Keratinocyte (primary cell): ENCODE measurements at regions not wholly inside any gene's neighbourhood (a gene's known extent, or its start where the extent isn't known, plus 50 kb on each side); places are given as distances from the start of the nearest gene placed in this dataset.

Source experiments
- DNase-seq: peaks from one replicate; pipeline ENCODE4 v3.0.0-alpha.2; 2011; ENCODE audit warnings: low read depth, missing footprints, low spot score
- FAIRE-seq: peaks from 2 replicates; lab custom pipeline; 2011; peaks lifted over from hg19 to GRCh38; lab: Jason Lieb, UNC
- H2AFZ ChIP-seq: 2 replicates; pipeline ENCODE4 v1.6.0; 2012; ENCODE audit warnings: low read length, control low read depth, inconsistent platforms; ENCODE audit not compliant: control insufficient read depth
- H3K27ac ChIP-seq: 2 replicates; pipeline ENCODE4 v1.5.1; 2011; ENCODE audit warnings: low read length; ENCODE audit not compliant: control insufficient read depth, insufficient read depth
- H3K27me3 ChIP-seq: 3 replicates; pipeline ENCODE4 v1.6.0; 2011; ENCODE audit warnings: low read length; ENCODE audit not compliant: control insufficient read depth, insufficient read depth; ENCODE audit errors: extremely low read depth
- H3K36me3 ChIP-seq, 2 experiments: 2 replicates in 1 of 2; 3 replicates in 1 of 2; pipeline ENCODE4 v1.5.1; 2011; ENCODE audit warnings: low read length in 2 of 2, mild to moderate bottlenecking in 1 of 2; ENCODE audit not compliant: control insufficient read depth in 2 of 2, insufficient read depth in 2 of 2; ENCODE audit errors: extremely low read depth in 1 of 2
- H3K4me1 ChIP-seq: 3 replicates; pipeline ENCODE4 v1.5.1; 2011; ENCODE audit warnings: low read length; ENCODE audit not compliant: control insufficient read depth, insufficient read depth; ENCODE audit errors: extremely low read depth
- H3K4me2 ChIP-seq: 3 replicates; pipeline ENCODE4 v1.6.0; 2011; ENCODE audit warnings: low read depth, low read length; ENCODE audit not compliant: control insufficient read depth, insufficient read depth; ENCODE audit errors: extremely low read depth
- H3K4me3 ChIP-seq, 3 experiments: fragments of 200-600 bp in 1 of 3; sonication (generic) in 1 of 3; 2 replicates in 2 of 3; 3 replicates in 1 of 3; pipeline ENCODE4 v1.5.1; 2011 to 2016; ENCODE audit warnings: low read length in 3 of 3, mild to moderate bottlenecking in 3 of 3, control low read depth in 2 of 3, inconsistent platforms in 1 of 3, low read depth in 1 of 3, mixed read lengths in 1 of 3, mixed run types in 1 of 3, moderate library complexity in 1 of 3; ENCODE audit not compliant: control insufficient read depth in 2 of 3, insufficient read depth in 2 of 3; ENCODE audit errors: extremely low read depth in 1 of 3
- H3K79me2 ChIP-seq: 2 replicates; pipeline ENCODE4 v1.6.0; 2012; ENCODE audit warnings: low read length; ENCODE audit not compliant: control insufficient read depth, insufficient read depth
- H3K9ac ChIP-seq: 3 replicates; pipeline ENCODE4 v1.6.0; 2011; ENCODE audit warnings: low read length; ENCODE audit not compliant: control insufficient read depth, insufficient read depth; ENCODE audit errors: extremely low read depth
- H3K9me1 ChIP-seq: 3 replicates; pipeline ENCODE4 v1.6.0; 2011; ENCODE audit warnings: low read length; ENCODE audit not compliant: control insufficient read depth, insufficient read depth; ENCODE audit errors: extremely low read depth
- H3K9me3 ChIP-seq: 2 replicates; pipeline ENCODE4 v1.5.1; 2012; ENCODE audit warnings: low read depth, low read length; ENCODE audit not compliant: control insufficient read depth
- H4K20me1 ChIP-seq: 3 replicates; pipeline ENCODE4 v1.6.0; 2011; ENCODE audit warnings: low read length; ENCODE audit not compliant: control insufficient read depth, insufficient read depth; ENCODE audit errors: extremely low read depth
- CTCF ChIP-seq, 3 experiments: IDR thresholded peaks in 1 of 3; conservative IDR thresholded peaks in 1 of 3; optimal IDR thresholded peaks in 1 of 3; 2 replicates in 2 of 3; 3 replicates in 1 of 3; pipeline versions ENCODE3 to v1.5.1; 2011; ENCODE audit warnings: low read length in 3 of 3, mild to moderate bottlenecking in 3 of 3, moderate library complexity in 2 of 3, control low read depth in 1 of 3, inconsistent platforms in 1 of 3; ENCODE audit not compliant: insufficient read depth in 2 of 3; ENCODE audit errors: extremely low read depth in 1 of 3
- EZH2 ChIP-seq: IDR thresholded peaks from one replicate; pipeline ENCODE4 v1.6.1; 2012; ENCODE audit warnings: inconsistent platforms, mild to moderate bottlenecking, low read length, moderate library complexity
- dilution Hi-C: fragments of 300-500 bp; cut with MboI; formaldehyde crosslinking; loops from one replicate; pipeline ENCODE4 v1.7.0; 2020; ENCODE audit warnings: low sequenced_read_pairs; ENCODE audit not compliant: extremely low pct_ligation_motif_present

GRCh38 chr2:195009202-195009601 lies 647.8 kb upstream of the SLC39A10 start:
- dilution Hi-C loops: no loop called here
- Histone ChIP-seq H3K36me3 (no peaks in the 10 kb centered on the region), H2AFZ (no peak overlapping the region), H3K4me2 (no peak overlapping the region), H3K9me3 (no peaks in the 10 kb centered on the region), H3K4me3 (no peak overlapping the region), H3K9ac (no peak overlapping the region), H3K9me1 (no peaks in the 10 kb centered on the region), H3K79me2 (no peaks in the 10 kb centered on the region), H3K4me1 (no peaks in the 10 kb centered on the region), H4K20me1 (no peaks in the 10 kb centered on the region), H3K27me3 (no peaks in the 10 kb centered on the region), H3K27ac (no peak overlapping the region)
- FAIRE-seq: no peak
- no peak for TF ChIP-seq EZH2
- no peak for TF ChIP-seq CTCF (optimal IDR thresholded peaks at IDR 0.05 in 1 of 3, IDR thresholded peaks at IDR 0.05 in 1 of 3, conservative IDR thresholded peaks at IDR 0.05 in 1 of 3; ENCODE audit: extremely low read depth in 1 of 3, insufficient read depth in 2 of 3, low read length in 3 of 3)
- DNase-seq: no peak

- dilution Hi-C loops: no loop called here
- Histone ChIP-seq H3K4me1 (no peaks in the 10 kb centered on the region), H4K20me1 (no peaks in the 10 kb centered on the region)
These were observed 650.2 kb upstream of the SLC39A10 start for GRCh38 chr2:195006856-195007255.

More at GRCh38 chr2:195006856-195007255, 650.2 kb upstream of the SLC39A10 start:
- no peak overlapping the region for H2AFZ ChIP-seq
- no peaks in the 10 kb centered on the region for H3K27me3 ChIP-seq
- no peak for DNase-seq
- no peak overlapping the region for H3K27ac ChIP-seq
- H3K79me2 ChIP-seq: no peaks in the 10 kb centered on the region
- no peaks in the 10 kb centered on the region for H3K9me1 ChIP-seq
- H3K4me2 ChIP-seq: no peak overlapping the region
- no peak for FAIRE-seq
- TF ChIP-seq CTCF (optimal IDR thresholded peaks at IDR 0.05 in 1 of 3, IDR thresholded peaks at IDR 0.05 in 1 of 3, conservative IDR thresholded peaks at IDR 0.05 in 1 of 3; ENCODE audit: extremely low read depth in 1 of 3, insufficient read depth in 2 of 3, low read length in 3 of 3): no peak
- TF ChIP-seq EZH2: no peak
- no peaks in the 10 kb centered on the region for H3K9me3 ChIP-seq
- no peak overlapping the region for H3K4me3 ChIP-seq
- no peak overlapping the region for H3K9ac ChIP-seq
- H3K36me3 ChIP-seq: no peaks in the 10 kb centered on the region
